NAMALWA (cell line): ENCODE measurements at regions not wholly inside any gene's neighbourhood (a gene's known extent, or its start where the extent isn't known, plus 50 kb on each side); places are given as distances from the start of the nearest gene placed in this dataset.
"Not testable (repeated sequence)": the region's sequence is repeated elsewhere in the genome, so short reads cannot be mapped to it uniquely, and the experiment has no call there.

Experiments
- DNase-seq: peaks from one replicate; pipeline ENCODE4 v3.0.0-alpha.2; 2015; ENCODE audit warnings: low spot score

- DNase-seq: peak; percentile 53
Observed at GRCh38 chr12:25328072-25328712, 77.5 kb upstream of the KRAS start.

DNA sequence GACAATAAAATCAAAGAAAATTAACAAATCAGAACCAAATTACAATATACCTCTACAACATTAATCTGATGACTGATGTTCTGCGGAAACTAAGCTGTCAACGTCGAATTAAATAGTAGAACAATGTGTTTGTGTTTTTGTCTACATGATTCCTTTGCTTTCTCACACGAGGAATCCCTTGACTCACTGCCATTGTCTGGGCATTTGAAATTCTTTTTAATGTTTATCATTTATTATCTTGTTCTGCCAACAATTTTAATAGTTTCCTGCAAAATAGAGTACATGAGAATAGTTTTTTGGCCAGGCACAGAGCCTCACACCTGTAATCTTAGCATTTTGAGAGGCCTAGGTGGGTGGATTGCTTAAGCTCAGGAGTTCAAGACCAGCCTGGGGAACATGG lies 76.6 kb upstream of the KRAS start:
- no peak for DNase-seq

DNA sequence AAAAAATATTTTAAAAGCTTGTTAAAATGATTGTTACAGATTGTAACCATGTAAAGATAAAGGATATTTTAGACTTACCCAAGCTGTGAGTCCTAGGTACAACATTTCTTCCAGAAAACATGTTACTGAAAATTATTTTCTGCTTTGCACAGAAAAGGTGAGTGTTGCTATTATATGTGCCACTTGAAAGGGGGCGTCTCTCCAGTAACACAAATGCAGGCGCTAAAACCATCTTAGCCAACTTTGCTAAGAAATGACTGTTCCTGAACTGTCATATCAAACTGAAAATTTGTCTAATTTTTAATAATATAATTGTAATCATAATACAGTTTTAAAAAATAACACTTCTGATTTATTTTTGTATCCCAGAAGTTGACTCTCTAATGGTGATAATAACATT lies 75.6 kb upstream of the KRAS start:
- DNase-seq: no peak

GRCh38 chr12:25324861-25325260 lies 74.1 kb upstream of the KRAS start:
- DNase-seq: no peak

GRCh38 chr12:25323581-25323982 lies 72.9 kb upstream of the KRAS start:
- no peak for DNase-seq

GRCh38 chr12:25322918-25323531 lies 72.3 kb upstream of the KRAS start:
- no peak for DNase-seq

DNA sequence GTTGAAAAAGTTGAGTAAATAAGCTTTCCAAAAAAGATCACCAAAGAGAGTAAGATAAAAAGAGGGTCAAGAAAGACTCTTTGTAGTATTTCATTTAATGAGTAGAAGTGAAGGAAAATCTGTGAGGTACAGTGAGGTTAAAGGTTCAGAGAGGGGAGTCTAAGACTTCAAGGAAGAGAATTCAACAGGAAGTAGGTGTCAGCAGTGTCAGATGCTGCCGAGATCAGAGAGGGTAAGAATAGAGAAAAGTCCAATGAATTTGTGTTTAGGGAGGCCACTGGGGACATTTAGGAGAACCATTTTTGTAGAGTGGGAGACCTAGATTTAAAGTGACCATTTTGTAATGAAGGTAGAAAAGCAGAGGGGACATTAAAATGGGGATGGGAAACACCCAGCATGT lies 71.6 kb upstream of the KRAS start:
- no peak for DNase-seq

DNA sequence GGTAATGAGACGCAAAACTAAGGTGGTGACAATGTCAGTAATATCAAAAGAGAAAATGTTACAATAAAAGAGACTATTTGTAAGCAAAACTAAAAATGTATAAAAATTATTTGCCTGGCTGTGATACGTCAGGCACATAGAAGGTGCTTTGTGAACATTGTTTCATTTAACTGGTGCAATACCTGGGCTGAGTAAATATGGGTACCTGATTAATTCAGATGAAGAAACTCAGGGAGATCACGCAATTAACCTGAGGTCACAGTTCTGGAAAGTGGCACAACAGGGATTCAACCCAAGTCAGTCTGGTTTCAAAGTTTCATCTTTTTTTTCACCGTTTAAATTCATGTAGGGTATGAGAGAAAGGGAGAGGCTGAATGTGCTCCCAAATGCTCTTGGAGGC lies 71.0 kb upstream of the KRAS start:
- DNase-seq: no peak

DNA sequence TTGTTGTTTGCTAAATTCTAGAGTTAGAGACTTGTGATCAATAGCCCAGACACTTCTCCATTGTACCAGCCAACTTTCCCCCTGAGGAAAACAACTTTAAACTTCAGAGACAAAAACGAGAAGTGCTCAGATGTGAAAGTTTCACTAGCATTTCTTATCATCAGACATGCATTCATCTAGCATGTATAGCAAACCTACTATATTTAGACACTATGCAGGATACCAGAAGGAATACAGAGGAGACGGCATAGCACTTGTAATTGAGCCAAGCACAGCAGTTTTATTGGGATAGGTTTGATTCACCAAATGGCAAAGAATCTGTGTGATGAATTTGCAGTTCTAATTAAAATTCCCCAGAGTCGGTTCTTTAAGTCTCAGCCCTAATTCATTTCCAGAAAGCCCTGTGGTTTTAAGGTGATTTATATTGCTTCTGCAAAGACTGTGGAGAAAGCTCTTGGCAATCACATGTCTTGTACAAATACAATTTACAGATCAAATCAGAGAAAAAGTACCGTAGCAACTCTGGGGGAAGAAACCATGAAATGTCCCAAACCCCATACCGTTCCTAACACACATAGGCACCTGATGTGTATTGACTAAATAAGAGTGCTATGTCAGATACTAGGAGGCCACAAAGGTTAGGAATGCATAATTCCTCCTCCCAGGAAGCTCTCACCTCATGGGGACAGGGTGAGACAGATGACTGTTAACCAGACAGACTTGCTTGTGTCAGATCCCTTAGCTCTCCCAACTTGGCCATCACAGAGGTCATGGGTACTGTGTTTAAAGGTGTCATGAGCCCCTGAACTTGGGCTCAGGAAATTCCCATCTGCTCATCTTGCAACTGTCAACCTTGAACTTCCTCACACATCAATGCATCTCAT lies 69.6 kb upstream of the KRAS start:
- DNase-seq: peak; percentile 43

GRCh38 chr12:25319233-25319984 lies 68.7 kb upstream of the KRAS start:
- no peak for DNase-seq

DNA sequence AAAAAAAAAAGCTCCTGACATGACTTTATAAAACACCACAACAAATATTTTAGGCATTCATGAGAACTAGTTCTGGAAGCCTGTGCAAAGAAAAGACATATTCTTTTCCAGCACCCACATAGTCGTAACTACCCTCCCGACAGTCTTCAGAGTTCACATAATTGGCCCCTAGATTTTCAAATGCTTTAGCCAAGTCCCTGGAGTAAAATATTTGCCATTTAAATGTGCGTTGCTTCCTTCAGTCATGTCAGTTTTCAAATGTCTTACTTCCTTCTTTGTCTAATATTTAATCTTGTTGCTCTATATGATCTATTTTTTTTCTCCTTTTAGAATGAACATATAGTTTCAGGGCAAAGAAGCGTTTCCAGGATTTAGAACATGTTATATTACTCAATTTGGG lies 66.8 kb upstream of the KRAS start:
- no peak for DNase-seq

DNA sequence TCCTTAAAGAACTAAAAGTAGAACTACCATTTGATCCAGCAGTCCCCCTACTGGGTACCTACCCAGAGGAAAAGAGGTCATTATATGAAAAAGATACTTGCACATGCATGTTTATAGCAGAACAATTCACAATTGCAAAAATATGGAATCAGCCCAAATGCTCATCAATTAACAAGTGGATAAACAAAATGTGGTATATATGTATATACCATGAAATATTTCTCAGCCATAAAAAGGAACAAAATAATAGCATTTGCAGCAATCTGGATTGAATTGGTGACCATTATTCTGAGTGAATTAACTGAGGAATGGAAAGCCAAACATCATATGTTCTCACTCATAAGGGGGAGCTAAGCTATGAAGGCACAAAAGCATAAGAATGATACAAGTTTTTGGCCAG lies 64.7 kb upstream of the KRAS start:
- DNase-seq: no peak

GRCh38 chr12:25313266-25313990 lies 62.7 kb upstream of the KRAS start:
- not testable (repeated sequence) for DNase-seq

DNA sequence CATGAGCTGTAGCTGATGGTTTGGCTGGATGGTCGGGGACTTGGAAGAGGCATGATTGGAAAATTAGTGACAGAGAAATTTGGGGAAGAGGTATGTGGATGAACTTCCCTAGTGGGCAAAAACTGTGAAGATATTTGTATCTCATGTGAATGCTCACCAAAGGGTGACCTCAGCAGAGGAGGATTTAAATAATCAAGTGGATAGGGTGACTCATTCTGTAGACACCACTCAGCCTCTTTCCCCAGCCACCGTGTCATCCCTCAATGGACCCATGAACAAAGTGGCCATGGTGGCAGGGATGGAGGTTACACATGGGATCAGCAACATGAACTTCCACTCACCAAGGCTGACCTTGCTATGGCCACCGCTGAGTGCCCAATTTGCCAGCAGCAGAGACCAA lies 60.8 kb upstream of the KRAS start:
- no peak for DNase-seq

GRCh38 chr12:25310071-25310470 lies 59.3 kb upstream of the KRAS start:
- not testable (repeated sequence) for DNase-seq

- DNase-seq: no peak
Observed at GRCh38 chr12:25308756-25309155, 58.0 kb upstream of the KRAS start.

DNA sequence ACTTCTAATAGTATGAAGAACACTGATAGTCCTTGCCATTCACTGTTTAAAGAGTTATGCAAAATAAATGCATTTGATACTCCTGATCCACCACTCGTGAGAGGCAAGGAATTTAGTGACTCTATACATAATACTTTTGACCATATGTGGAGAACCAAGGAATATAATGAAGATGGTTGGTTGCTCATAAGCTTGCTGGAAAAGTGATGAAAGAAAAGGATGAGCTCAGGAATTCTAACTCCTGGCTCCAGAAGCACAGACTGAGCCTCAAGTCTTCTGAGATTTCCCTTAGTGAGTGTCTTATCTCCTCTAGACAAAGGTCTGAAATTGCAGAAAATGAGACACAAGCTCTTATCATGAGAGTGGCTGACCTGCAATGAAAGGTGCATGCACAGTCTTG lies 57.1 kb upstream of the KRAS start:
- DNase-seq: no peak

DNA sequence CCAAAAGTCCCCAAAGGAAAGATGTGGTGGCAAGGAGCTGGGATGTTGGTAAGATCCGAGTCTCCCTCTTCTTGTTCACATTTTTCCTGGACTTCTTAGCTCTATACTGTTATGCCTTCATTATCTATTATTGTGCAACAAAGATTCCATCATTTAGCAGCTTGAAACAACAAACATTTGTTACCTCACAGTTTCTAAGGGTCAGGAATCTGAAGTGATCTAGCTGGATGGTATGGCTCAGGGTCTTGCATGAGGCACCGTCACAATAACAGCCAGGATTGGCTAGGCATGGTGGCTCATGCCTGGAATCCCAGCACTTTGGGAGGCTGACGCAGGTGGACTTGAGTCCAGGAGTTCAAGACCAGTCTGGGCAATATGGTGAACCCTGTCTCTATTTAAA lies 51.1 kb upstream of the KRAS start:
- DNase-seq: no peak
